ENCODE measurements at regions not wholly inside any gene's neighbourhood (a gene's known extent, or its start where the extent isn't known, plus 50 kb on each side); places are given as distances from the start of the nearest gene placed in this dataset.

GRCh38 chr13:47853236-47853635, 147.8 kb downstream of the SUCLA2 start:
- Histone ChIP-seq H3K9ac (ENCODE audit: low read length) (no peak overlapping the region), H3K4me1 (ENCODE audit: control insufficient read depth, insufficient read depth, low read length) (peaks cover 5% of the 10 kb centered on the region), H3K36me3 (ENCODE audit: control insufficient read depth, insufficient read depth, low read length, severe bottlenecking) (no peaks in the 10 kb centered on the region), H3K4me3 (ENCODE audit: low read length) (no peak overlapping the region), H3K27me3 (replicated peaks; ENCODE audit: control insufficient read depth, insufficient read depth, low read length) (no peaks in the 10 kb centered on the region), H3K9me3 (ENCODE audit: control insufficient read depth, low read length) (no peaks in the 10 kb centered on the region)
- no peak for DNase-seq (ENCODE audit: low read depth)

- no peak overlapping the region for H3K4me3 ChIP-seq (ENCODE audit: low read length)
- no peak overlapping the region for H3K9ac ChIP-seq (ENCODE audit: low read length)
- no peaks in the 10 kb centered on the region for H3K36me3 ChIP-seq (ENCODE audit: control insufficient read depth, insufficient read depth, low read length, severe bottlenecking)
- no peaks in the 10 kb centered on the region for H3K27me3 ChIP-seq (replicated peaks; ENCODE audit: control insufficient read depth, insufficient read depth, low read length)
- DNase-seq (ENCODE audit: low read depth) = no peak
- no peaks in the 10 kb centered on the region for H3K9me3 ChIP-seq (ENCODE audit: control insufficient read depth, low read length)
- H3K4me1 ChIP-seq (ENCODE audit: control insufficient read depth, insufficient read depth, low read length) = no peaks in the 10 kb centered on the region
Observed at GRCh38 chr13:47846886-47847285, 154.2 kb downstream of the SUCLA2 start.

DNA sequence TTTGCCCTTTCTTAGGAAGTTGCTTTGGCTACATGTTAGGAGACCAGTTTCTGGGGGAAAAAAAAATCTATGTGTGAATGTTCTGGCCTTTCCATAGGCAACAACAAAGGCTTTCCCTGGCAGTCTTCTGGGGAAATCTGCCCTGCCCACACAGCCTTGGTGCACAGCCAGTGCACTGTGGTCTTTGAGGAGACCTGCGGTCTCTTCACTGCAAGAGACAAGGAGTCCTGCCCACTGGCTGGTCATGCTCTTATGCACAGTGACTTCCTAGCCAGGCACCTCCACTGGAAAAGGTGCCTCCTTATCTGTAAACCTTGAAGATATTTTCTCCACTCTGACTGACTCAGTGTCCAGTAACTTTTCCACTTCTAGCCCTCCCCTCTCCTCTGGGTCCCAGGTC, 155.1 kb downstream of the SUCLA2 start:
- no peak overlapping the region for H3K9ac ChIP-seq (ENCODE audit: low read length)
- H3K27me3 ChIP-seq (replicated peaks; ENCODE audit: control insufficient read depth, insufficient read depth, low read length) = no peaks in the 10 kb centered on the region
- H3K36me3 ChIP-seq (ENCODE audit: control insufficient read depth, insufficient read depth, low read length, severe bottlenecking) = no peaks in the 10 kb centered on the region
- no peak overlapping the region for H3K4me3 ChIP-seq (ENCODE audit: low read length)
- H3K4me1 ChIP-seq (ENCODE audit: control insufficient read depth, insufficient read depth, low read length) = no peaks in the 10 kb centered on the region
- DNase-seq (ENCODE audit: low read depth) = no peak
- no peaks in the 10 kb centered on the region for H3K9me3 ChIP-seq (ENCODE audit: control insufficient read depth, low read length)

GRCh38 chr13:47843005-47843404, 158.1 kb downstream of the SUCLA2 start:
- no peak overlapping the region for H3K4me3 ChIP-seq (ENCODE audit: low read length)
- H3K27me3 ChIP-seq (replicated peaks; ENCODE audit: control insufficient read depth, insufficient read depth, low read length) = no peaks in the 10 kb centered on the region
- no peaks in the 10 kb centered on the region for H3K9me3 ChIP-seq (ENCODE audit: control insufficient read depth, low read length)
- H3K4me1 ChIP-seq (ENCODE audit: control insufficient read depth, insufficient read depth, low read length) = no peaks in the 10 kb centered on the region
- no peak for DNase-seq (ENCODE audit: low read depth)
- no peak overlapping the region for H3K9ac ChIP-seq (ENCODE audit: low read length)
- no peaks in the 10 kb centered on the region for H3K36me3 ChIP-seq (ENCODE audit: control insufficient read depth, insufficient read depth, low read length, severe bottlenecking)

- H3K9me3 ChIP-seq (ENCODE audit: control insufficient read depth, low read length) = no peaks in the 10 kb centered on the region
- H3K27me3 ChIP-seq (replicated peaks; ENCODE audit: control insufficient read depth, insufficient read depth, low read length) = no peaks in the 10 kb centered on the region
- no peak overlapping the region for H3K9ac ChIP-seq (ENCODE audit: low read length)
- no peaks in the 10 kb centered on the region for H3K36me3 ChIP-seq (ENCODE audit: control insufficient read depth, insufficient read depth, low read length, severe bottlenecking)
- no peaks in the 10 kb centered on the region for H3K4me1 ChIP-seq (ENCODE audit: control insufficient read depth, insufficient read depth, low read length)
- DNase-seq (ENCODE audit: low read depth) = no peak
- no peak overlapping the region for H3K4me3 ChIP-seq (ENCODE audit: low read length)
Observed at GRCh38 chr13:47841151-47841550, 159.9 kb downstream of the SUCLA2 start.

- DNase-seq (ENCODE audit: low read depth) = no peak
- no peak overlapping the region for H3K9ac ChIP-seq (ENCODE audit: low read length)
- no peaks in the 10 kb centered on the region for H3K4me1 ChIP-seq (ENCODE audit: control insufficient read depth, insufficient read depth, low read length)
- H3K9me3 ChIP-seq (ENCODE audit: control insufficient read depth, low read length) = no peaks in the 10 kb centered on the region
- no peaks in the 10 kb centered on the region for H3K27me3 ChIP-seq (replicated peaks; ENCODE audit: control insufficient read depth, insufficient read depth, low read length)
- no peak overlapping the region for H3K4me3 ChIP-seq (ENCODE audit: low read length)
- H3K36me3 ChIP-seq (ENCODE audit: control insufficient read depth, insufficient read depth, low read length, severe bottlenecking) = no peaks in the 10 kb centered on the region
Observed at GRCh38 chr13:47837906-47838305, 163.2 kb downstream of the SUCLA2 start.

- no peak for DNase-seq (ENCODE audit: low read depth)
- Histone ChIP-seq H3K4me3 (ENCODE audit: low read length) (no peak overlapping the region), H3K9me3 (ENCODE audit: control insufficient read depth, low read length) (no peaks in the 10 kb centered on the region), H3K27me3 (replicated peaks; ENCODE audit: control insufficient read depth, insufficient read depth, low read length) (no peaks in the 10 kb centered on the region), H3K9ac (ENCODE audit: low read length) (no peak overlapping the region), H3K4me1 (ENCODE audit: control insufficient read depth, insufficient read depth, low read length) (no peaks in the 10 kb centered on the region), H3K36me3 (ENCODE audit: control insufficient read depth, insufficient read depth, low read length, severe bottlenecking) (no peaks in the 10 kb centered on the region)
Observed at GRCh38 chr13:47837104-47837880, 163.8 kb downstream of the SUCLA2 start.

GRCh38 chr13:47835470-47836228, 165.4 kb downstream of the SUCLA2 start:
- Histone ChIP-seq H3K36me3 (ENCODE audit: control insufficient read depth, insufficient read depth, low read length, severe bottlenecking) (no peaks in the 10 kb centered on the region), H3K4me3 (ENCODE audit: low read length) (no peak overlapping the region), H3K9ac (ENCODE audit: low read length) (no peak overlapping the region), H3K27me3 (replicated peaks; ENCODE audit: control insufficient read depth, insufficient read depth, low read length) (no peaks in the 10 kb centered on the region), H3K9me3 (ENCODE audit: control insufficient read depth, low read length) (no peaks in the 10 kb centered on the region), H3K4me1 (ENCODE audit: control insufficient read depth, insufficient read depth, low read length) (no peaks in the 10 kb centered on the region)
- no peak for DNase-seq (ENCODE audit: low read depth)

DNA sequence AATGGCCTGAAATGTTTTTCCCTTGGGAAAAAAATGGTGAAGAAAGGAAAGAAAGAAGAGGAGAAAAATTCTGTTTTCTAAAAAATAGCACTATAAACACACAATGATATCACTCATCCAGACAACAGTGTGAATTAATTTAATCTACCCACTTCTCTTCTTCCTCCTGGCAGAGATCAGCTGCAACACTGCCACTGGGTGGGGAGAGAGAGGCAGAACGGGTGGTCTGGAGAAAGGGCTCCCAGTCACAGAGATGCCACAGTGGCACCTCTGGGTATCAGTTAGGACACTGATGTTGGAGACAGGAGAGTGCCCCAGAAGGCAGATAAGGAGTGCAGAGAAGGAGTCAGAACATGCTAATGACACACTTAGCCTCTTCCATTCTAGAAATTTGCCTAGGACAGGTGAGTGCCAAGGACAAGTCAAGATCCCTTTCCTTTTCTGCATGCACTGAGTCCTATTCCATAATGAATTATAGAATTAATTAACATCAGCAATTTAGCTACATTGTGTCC, 168.6 kb downstream of the SUCLA2 start:
- peaks cover 10% of the 10 kb centered on the region for H3K4me1 ChIP-seq (ENCODE audit: control insufficient read depth, insufficient read depth, low read length)
- no peaks in the 10 kb centered on the region for H3K36me3 ChIP-seq (ENCODE audit: control insufficient read depth, insufficient read depth, low read length, severe bottlenecking)
- H3K4me3 ChIP-seq (ENCODE audit: low read length) = no peak overlapping the region
- DNase-seq (ENCODE audit: low read depth) = no peak
- no peaks in the 10 kb centered on the region for H3K9me3 ChIP-seq (ENCODE audit: control insufficient read depth, low read length)
- no peak overlapping the region for H3K9ac ChIP-seq (ENCODE audit: low read length)
- H3K27me3 ChIP-seq (replicated peaks; ENCODE audit: control insufficient read depth, insufficient read depth, low read length) = no peaks in the 10 kb centered on the region

GRCh38 chr13:47831265-47831664, 169.8 kb downstream of the SUCLA2 start:
- Histone ChIP-seq H3K9ac (ENCODE audit: low read length) (no peak overlapping the region), H3K9me3 (ENCODE audit: control insufficient read depth, low read length) (no peaks in the 10 kb centered on the region), H3K27me3 (replicated peaks; ENCODE audit: control insufficient read depth, insufficient read depth, low read length) (no peaks in the 10 kb centered on the region), H3K4me1 (ENCODE audit: control insufficient read depth, insufficient read depth, low read length) (peaks cover 10% of the 10 kb centered on the region), H3K4me3 (ENCODE audit: low read length) (no peak overlapping the region), H3K36me3 (ENCODE audit: control insufficient read depth, insufficient read depth, low read length, severe bottlenecking) (no peaks in the 10 kb centered on the region)
- DNase-seq (ENCODE audit: low read depth) = peak; percentile 37

DNA sequence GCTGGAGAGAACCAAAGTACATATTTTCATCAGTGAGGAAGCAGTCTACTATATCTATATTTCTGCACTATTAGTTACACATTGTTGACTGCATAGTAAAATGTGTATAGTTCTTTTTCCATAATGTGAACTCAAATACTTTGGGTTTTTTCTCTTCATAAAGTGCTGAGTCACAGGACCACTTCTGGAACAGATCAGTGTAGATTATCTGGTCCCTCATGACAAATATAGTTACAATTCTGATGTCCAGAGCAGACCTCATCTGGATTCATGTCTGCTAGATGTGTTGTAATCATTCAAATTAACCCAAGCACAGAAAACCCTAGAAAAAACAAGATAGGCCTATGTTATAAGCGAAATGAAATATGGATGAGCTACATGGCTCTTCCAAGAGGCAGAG, 171.4 kb downstream of the SUCLA2 start:
- H3K27me3 ChIP-seq (replicated peaks; ENCODE audit: control insufficient read depth, insufficient read depth, low read length) = no peaks in the 10 kb centered on the region

More for the DNA sequence above, 171.4 kb downstream of the SUCLA2 start:
- H3K36me3 ChIP-seq (ENCODE audit: control insufficient read depth, insufficient read depth, low read length, severe bottlenecking) = no peaks in the 10 kb centered on the region
- no peak overlapping the region for H3K4me3 ChIP-seq (ENCODE audit: low read length)
- no peak overlapping the region for H3K9ac ChIP-seq (ENCODE audit: low read length)
- DNase-seq (ENCODE audit: low read depth) = peak; percentile 46
- peaks cover 10% of the 10 kb centered on the region for H3K4me1 ChIP-seq (ENCODE audit: control insufficient read depth, insufficient read depth, low read length)
- no peaks in the 10 kb centered on the region for H3K9me3 ChIP-seq (ENCODE audit: control insufficient read depth, low read length)
